ENCODE measurements at regions not wholly inside any gene's neighbourhood (a gene's known extent, or its start where the extent isn't known, plus 50 kb on each side); places are given as distances from the start of the nearest gene placed in this dataset.

GRCh38 chr6:91744566-91744965 is 1157.7 kb upstream of the MAP3K7 start:
- in situ Hi-C loops (cut with HindIII; ENCODE audit: low sequenced_read_pairs) = no loop called here

DNA sequence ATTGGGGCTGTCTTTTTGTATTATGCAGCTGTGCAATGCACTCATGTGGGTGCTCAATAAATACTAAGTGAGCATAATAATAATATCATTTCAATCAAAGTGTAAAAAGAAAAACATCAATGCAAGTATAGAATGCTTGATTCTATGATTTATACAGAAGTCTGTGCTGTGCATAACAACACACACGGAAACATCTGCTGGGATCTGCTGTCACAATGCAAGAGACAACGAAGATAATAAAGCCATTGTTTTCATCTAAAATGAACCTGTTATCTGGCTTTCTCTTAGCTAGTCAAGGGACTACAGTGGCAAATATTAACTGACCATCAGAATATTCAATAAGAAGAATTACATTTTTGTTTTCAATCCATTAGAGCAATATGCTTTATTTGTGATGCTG is 1156.9 kb upstream of the MAP3K7 start:
- DNase-seq (ENCODE audit: low spot score) = no peak
- in situ Hi-C loops (cut with HindIII; ENCODE audit: low sequenced_read_pairs) = no loop called here

More at GRCh38 chr6:91744566-91744965, 1157.7 kb upstream of the MAP3K7 start:
- no peak for DNase-seq (ENCODE audit: low spot score)

- in situ Hi-C loops (cut with HindIII; ENCODE audit: low sequenced_read_pairs) = no loop called here
- DNase-seq (ENCODE audit: low spot score) = no peak
Observed at GRCh38 chr6:91731939-91732338, 1145.1 kb upstream of the MAP3K7 start.

DNA sequence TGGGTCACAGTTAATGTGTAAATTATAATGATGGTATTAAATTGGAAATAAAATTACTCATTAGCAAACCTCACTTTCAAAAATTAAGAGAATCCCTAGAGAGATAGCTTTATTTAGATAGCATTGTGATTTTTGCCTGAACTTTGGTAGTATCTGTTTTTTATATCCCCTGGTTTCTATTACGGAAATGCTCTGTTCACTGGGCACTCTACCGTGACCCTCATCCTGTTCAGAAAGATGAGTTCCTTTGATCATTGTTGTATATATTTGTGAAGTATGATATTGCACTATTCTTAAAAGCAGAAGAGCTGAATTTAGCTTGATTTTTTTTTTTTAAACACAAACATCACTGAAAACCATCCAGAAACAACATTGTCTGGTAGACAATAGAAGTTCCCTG is 1143.8 kb upstream of the MAP3K7 start:
- DNase-seq (ENCODE audit: low spot score) = no peak
- in situ Hi-C loops (cut with HindIII; ENCODE audit: low sequenced_read_pairs) = no loop called here

- in situ Hi-C loops (cut with HindIII; ENCODE audit: low sequenced_read_pairs) = no loop called here
- no peak for DNase-seq (ENCODE audit: low spot score)
Observed at GRCh38 chr6:91720324-91720723, 1133.5 kb upstream of the MAP3K7 start.

- no peak for DNase-seq (ENCODE audit: low spot score)
- in situ Hi-C loops (cut with HindIII; ENCODE audit: low sequenced_read_pairs) = no loop called here
Observed at GRCh38 chr6:91719414-91719813, 1132.5 kb upstream of the MAP3K7 start.

DNA sequence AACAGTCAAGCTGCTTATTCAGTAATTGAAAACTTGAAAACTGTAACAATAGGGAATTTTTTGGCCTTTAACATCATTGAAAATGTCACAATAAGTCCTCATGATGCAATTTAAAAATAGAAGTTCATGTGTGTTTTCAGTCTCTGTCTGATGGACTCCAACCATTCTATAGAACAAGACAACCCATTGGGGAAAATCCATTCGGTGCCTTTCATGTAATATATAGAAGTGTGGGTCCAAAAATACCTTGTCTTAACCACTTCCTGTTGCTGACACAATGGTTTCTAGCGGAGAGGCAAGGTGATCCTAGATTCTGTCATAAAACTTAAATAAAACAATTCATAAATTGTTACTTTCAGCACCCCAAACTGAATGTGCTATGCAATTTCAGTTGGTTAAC is 1131.3 kb upstream of the MAP3K7 start:
- no peak for DNase-seq (ENCODE audit: low spot score)
- in situ Hi-C loops (cut with HindIII; ENCODE audit: low sequenced_read_pairs) = no loop called here

DNA sequence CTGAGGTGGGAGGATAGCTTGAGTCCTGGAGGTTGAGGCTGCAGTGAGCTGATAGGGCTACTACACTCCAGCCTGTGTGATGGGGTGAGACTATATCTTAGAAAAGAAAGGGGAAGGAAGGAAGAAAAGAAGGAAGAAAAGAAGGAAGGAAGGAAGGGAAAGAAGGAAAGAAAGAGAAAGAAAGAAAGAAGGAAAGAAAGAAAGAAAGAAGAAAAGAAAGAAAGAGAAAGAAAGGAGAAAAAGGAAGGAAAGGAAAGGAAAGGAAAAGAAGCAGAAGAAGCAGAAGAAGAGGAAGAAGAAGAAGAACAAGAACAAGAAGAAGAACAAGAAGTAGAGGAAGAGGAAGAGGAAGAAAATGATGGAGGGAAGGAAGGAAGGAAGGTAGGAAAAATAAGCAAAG is 1130.2 kb upstream of the MAP3K7 start:
- in situ Hi-C loops (cut with HindIII; ENCODE audit: low sequenced_read_pairs) = no loop called here
- no peak for DNase-seq (ENCODE audit: low spot score)

GRCh38 chr6:91716361-91716760 is 1129.5 kb upstream of the MAP3K7 start:
- in situ Hi-C loops (cut with HindIII; ENCODE audit: low sequenced_read_pairs) = no loop called here
- no peak for DNase-seq (ENCODE audit: low spot score)

- in situ Hi-C loops (cut with HindIII; ENCODE audit: low sequenced_read_pairs) = no loop called here
- DNase-seq (ENCODE audit: low spot score) = no peak
Observed at GRCh38 chr6:91715171-91715805, 1128.4 kb upstream of the MAP3K7 start.

GRCh38 chr6:91713911-91714310 is 1127.0 kb upstream of the MAP3K7 start:
- in situ Hi-C loops (cut with HindIII; ENCODE audit: low sequenced_read_pairs) = no loop called here
- DNase-seq (ENCODE audit: low spot score) = no peak

- DNase-seq (ENCODE audit: low spot score) = no peak
- in situ Hi-C loops (cut with HindIII; ENCODE audit: low sequenced_read_pairs) = no loop called here
Observed at GRCh38 chr6:91711518-91711917, 1124.6 kb upstream of the MAP3K7 start.

DNA sequence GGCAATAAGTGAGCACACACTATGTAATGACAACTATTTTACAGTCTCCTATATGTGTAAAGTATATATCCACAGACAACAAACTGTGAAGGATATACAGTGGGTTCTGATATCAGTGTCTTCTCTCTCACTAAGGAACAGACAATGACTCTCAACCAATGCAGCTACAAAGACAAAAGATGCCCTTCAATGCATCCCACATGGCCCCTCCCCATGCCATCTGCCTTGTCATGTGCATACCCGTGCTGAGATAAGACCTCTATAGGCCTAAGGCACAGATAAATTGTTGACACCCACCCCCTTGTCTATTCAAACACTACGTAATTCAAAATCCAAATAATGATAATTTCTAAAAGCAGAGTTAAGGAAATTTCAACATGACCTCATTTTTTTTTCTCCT is 1123.5 kb upstream of the MAP3K7 start:
- no peak for DNase-seq (ENCODE audit: low spot score)
- in situ Hi-C loops (cut with HindIII; ENCODE audit: low sequenced_read_pairs) = no loop called here

- DNase-seq (ENCODE audit: low spot score) = no peak
- in situ Hi-C loops (cut with HindIII; ENCODE audit: low sequenced_read_pairs) = no loop called here
Observed at GRCh38 chr6:91708534-91708933, 1121.7 kb upstream of the MAP3K7 start.

DNA sequence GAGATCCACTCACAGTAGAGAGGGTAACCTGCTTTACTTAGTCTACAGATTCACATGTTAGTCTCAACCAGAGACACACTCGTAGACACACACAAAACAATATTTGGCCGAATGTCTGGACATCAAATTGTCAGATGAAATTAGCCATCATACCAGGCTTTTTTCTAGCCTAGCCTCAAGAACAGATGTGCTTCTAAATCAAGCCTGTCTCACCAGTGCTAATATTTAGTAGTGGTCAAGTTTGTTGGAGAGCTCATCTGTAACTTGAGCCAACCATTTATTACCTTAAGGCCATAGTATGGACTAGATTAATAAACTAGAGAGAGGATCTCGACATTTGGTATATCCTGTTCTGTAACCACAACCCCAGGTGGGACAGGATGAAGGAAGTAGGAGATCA is 1118.8 kb upstream of the MAP3K7 start:
- DNase-seq (ENCODE audit: low spot score) = no peak
- in situ Hi-C loops (cut with HindIII; ENCODE audit: low sequenced_read_pairs) = no loop called here

- no peak for DNase-seq (ENCODE audit: low spot score)
- in situ Hi-C loops (cut with HindIII; ENCODE audit: low sequenced_read_pairs) = no loop called here
Observed at GRCh38 chr6:91704531-91704930, 1117.7 kb upstream of the MAP3K7 start.

DNA sequence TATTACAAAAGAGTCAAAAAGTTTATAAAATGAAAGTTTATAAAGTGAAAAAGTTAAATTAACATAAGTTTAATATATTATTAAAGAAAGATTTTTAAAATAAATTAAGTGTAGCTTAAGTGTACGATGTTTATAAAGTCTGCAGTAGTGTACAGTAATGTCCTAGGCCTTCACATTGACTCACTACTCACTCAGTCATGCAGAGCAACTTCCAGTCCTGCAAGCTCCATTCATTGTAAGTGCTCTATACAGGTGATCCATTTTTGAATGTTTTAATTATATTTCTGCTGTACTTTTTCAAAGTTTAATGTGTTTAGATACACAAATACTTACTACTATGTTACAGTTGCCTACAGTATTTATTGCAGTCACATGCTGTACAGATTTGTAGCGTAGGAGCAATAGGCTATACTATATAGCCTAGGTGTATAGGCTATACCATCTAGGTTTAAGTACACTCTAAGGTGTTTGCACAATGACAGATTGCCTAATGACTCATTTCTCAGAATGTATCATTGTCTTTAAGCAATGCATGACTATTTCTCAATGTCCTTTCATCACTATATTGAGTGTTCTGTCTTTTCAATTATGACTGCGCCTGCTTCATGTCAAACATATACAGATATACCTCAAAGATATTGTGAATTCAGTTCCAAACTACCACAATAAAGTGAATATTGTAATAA is 1110.3 kb upstream of the MAP3K7 start:
- in situ Hi-C loops (cut with HindIII; ENCODE audit: low sequenced_read_pairs) = no loop called here
- DNase-seq (ENCODE audit: low spot score) = no peak

DNA sequence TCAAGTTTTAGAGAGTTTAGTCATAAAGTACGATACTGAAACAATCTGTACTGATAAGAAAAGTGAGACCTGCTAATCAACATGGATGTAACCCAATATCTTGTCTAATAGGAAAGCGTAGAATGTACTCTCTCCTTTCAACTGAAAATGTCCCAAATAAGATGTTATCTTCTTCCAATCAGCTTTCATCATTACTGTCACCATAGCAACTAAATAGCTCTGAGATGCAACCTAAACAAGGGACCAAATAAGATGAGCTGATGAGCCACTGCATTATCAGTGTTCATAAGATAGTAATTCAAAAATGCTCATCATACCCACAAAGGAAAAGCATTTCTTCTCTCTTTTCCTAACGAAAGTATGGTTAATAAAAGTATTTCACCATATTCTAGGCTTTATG is 1108.3 kb upstream of the MAP3K7 start:
- no peak for DNase-seq (ENCODE audit: low spot score)
- in situ Hi-C loops (cut with HindIII; ENCODE audit: low sequenced_read_pairs) = no loop called here

GRCh38 chr6:91694016-91694654 is 1107.3 kb upstream of the MAP3K7 start:
- in situ Hi-C loops (cut with HindIII; ENCODE audit: low sequenced_read_pairs) = no loop called here
- no peak for DNase-seq (ENCODE audit: low spot score)

GRCh38 chr6:91691449-91691848 is 1104.6 kb upstream of the MAP3K7 start:
- in situ Hi-C loops (cut with HindIII; ENCODE audit: low sequenced_read_pairs) = no loop called here
- DNase-seq (ENCODE audit: low spot score) = no peak

DNA sequence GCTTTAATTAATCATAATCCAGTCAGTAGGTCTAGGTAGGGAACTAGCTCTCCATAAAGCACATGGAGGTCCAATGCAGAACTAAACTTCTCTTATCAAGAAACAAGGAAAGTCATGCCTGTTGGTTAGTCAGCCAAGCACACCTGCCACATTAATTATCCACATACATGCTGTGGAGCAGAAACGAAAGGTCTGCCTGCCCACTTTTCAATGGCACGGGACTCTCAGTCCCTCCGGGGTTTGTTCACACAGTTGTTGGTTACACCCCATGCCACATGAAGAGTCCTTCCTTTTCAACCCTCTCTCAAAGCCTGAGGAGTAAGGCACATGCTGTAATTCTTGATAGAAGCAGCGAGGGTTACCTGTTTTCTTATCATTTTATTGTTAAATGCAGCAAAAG is 1096.4 kb upstream of the MAP3K7 start:
- in situ Hi-C loops (cut with HindIII; ENCODE audit: low sequenced_read_pairs) = no loop called here
- no peak for DNase-seq (ENCODE audit: low spot score)
